T-helper 9 cell (primary cell): ENCODE measurements at regions not wholly inside any gene's neighbourhood (a gene's known extent, or its start where the extent isn't known, plus 50 kb on each side); places are given as distances from the start of the nearest gene placed in this dataset.
"Not testable (repeated sequence)": the region's sequence is repeated elsewhere in the genome, so short reads cannot be mapped to it uniquely, and the experiment has no call there.

ENCODE experiments used
- DNase-seq: peaks from one replicate; pipeline ENCODE4 v3.0.0-alpha.2; 2020

DNA sequence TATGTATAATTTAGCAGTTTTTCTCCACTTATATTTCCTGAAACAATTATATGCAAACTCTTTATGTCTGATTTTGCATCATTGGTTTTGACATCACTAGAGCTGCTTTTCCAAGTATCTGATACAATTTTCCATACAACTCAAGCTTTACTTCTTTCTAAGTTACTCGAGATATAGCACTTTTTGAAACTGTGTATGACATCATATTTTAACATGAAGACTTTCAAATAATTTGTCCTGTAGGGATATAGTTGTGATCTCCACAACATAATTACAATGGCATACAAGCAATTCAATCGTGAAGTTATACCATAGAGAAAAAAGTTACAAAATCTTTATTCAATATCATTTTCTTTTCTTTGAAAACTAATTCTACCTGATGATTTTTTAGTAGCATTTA lies 173.0 kb downstream of the LEPR start:
- no peak for DNase-seq

DNA sequence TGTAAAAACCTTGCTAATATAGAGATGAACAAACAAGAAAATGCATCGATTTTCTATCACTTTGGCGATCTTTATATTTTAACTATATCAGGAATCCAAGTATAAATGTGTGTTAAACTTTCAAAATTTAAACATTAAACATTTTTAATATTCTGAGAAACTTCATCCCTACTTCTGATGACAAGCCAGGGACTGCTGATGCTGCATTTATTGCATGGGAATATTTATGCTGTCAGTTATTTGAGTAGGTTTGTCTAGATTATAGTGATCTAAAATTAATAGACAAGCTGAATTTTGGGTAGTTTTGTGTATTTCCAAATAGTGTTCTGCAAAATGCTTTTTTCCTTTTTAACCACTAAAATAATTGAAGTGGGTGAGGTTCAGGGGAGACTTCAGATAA lies 175.3 kb downstream of the LEPR start:
- no peak for DNase-seq

DNA sequence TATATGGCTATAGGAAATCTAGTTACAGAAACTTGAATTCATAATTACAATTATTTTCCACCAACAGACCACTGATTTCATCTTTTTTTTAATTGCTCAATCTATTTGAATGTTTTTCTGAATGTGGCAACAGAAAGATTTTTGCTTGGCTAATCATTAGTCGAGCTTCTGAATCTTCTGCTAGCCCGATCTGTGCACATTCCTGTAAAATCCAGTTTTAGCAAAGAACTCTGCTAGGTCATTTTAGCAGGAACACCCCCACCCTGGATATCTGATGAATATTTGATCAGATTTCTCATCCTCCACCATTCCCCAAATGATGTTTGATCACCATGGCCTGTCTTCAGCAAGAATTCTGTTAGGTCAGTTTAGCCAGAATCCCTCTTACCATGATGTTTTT lies 176.3 kb downstream of the LEPR start:
- DNase-seq, result no peak

DNA sequence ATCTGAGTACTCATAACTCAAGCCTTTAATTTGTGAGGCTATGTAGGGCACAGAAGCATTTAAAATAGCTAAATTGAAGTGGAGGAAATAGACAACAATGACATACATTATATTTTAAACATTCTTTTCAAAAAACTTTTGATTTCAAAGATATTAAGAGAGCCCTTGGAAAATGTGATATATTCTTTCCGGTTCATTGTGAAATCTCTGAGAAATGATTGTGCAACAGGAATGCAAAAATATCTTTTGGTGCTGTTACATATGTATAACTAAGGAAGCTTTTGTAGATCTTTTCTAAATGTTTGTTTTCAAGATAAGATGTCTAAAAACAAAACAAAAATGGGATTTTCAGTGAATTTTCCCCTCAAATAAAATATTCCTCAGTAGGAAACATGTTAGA lies 185.2 kb downstream of the LEPR start:
- DNase-seq, result no peak

DNA sequence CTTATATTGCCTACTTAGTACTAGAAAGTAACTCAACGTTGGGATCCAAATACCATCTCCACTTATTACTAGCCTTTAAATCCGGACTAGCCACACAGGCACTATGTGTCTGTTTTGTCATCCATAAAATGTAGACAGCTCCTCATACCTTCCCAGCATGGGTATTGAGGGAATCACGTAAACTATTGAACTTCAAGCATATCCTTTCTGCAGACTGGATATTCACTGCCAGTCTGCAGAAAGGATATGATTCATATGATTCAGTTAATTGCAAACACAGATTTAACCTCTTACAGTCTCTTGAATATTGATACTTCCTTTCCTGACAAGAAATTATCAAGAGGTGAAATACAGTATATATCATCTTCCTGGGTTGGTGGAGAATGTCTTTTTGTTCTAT lies 186.0 kb downstream of the LEPR start:
- no peak for DNase-seq

DNA sequence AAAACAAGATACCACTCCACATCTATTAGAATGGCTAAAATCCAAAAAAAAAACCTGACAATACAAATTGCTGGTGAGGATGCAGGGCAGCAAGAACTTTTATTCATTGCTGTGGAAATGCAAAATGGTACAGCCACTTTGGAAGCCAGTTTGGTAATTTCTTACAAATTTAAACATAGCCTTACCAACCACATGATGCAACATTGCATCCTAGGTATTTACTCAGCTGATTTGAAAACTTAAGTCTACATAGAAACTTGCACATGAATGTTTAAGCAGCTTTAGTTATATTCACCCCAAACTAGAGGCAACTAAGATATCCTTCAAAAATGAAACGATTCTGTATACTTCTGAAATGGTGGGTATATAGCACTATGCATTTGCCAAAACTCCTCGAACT lies 178.8 kb upstream of the PDE4B start:
- DNase-seq, result no peak

DNA sequence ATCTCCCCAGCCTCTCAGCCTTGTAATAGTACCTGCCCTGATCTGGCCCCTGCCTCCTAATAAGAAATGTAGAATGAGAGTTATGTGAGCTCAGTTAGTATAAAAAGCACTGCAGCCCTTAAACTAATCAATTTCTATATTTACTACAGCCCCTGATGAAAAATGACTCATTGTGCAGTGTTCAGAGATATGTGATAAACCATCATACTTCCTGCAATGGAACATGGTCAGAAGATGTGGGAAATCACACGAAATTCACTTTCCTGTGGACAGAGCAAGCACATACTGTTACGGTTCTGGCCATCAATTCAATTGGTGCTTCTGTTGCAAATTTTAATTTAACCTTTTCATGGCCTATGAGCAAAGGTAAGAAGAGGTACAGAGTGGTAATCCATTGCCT lies 176.8 kb upstream of the PDE4B start:
- no peak for DNase-seq

DNA sequence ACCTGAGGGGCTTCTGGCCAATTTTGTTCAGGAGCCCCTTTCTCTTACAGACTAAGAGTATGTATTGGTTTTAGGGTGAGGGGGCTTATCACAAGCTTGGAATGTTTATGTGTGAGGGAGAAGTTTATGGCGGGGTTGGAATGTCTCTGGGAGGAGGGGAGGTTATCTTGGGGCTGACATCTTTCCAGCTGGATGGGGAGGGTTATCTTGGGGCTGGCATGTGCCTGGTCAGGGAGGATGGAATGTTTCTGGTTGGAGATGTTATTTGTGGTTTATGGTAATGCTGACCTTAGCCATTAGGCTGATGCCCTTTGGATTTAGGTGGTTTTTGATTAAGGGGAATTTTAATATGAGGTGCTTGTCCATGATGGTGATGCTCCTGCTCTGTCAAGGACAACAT lies 171.0 kb upstream of the PDE4B start:
- not testable (repeated sequence) for DNase-seq

DNA sequence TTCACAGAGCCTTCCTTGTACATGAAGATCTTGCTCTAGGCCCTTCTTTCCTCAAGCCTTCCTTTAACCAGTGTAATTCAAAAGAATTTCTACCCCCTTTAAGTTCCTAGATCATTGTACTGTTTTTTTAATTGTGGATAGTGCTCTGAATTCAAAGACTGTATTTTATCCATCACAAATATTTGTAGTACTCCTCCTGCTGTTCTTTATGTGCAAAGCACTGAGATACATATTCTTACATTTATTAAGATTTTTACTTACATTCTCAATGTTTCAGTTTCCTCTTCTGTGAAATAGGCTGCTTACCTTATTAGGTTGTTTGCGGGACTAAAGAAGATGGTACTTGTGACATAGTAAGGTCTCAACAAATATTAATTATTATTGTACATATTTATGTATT lies 168.8 kb upstream of the PDE4B start:
- DNase-seq, result no peak

DNA sequence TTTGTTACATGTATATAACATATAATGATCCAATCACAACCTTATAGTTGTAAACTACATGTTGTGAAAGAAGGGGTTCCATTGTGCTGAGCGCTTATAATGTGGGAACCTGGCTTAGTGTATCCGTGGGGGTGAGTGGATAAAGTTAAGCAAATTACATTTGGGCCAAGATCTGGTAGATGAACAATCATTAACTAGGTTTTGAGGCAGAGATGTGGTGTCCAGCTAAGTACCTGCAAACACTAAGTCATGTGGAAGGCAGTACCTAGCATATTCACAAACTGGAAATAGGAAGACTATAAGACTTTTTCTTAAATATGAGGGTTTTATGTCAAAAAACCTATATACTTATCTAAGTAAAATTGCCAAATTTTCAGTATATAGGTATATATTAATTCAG lies 167.2 kb upstream of the PDE4B start:
- no peak for DNase-seq

DNA sequence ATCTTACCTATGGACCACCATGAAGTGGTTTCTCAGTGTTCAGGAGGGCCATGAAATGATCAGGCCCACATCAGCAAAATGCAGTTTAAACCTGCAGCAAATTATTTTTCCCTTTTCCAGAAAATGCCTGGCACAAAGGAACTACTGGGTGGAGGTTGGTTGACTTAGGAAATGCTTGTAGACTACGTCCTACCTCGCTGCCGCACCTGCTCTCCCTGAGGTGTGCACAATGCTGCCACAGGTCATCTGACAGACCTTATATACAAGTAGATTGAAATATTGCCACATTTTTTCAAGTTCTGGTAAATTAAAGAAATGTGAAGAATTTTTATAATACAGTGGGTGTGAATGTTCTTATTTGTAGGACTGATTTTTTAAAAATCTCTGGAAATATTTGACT lies 166.7 kb upstream of the PDE4B start:
- DNase-seq, result no peak

DNA sequence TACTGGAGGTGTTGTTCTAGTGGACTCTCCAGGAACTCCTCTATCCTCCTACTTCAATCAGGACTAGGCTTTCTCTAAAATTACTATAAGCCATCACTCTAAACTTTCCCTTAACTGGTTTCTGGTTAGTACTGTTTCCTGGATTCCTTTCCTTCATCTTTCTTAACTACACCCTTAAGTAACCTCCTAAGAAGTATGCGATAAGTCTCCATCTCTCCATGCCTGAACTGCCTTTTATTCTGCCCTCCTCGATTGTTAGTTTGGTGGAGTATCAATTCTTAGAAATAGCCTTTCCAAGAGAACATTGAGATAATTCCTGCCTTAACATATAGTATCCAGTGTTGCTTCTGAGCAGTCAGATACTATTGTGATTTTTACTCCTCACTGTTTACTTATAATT lies 162.9 kb upstream of the PDE4B start:
- no peak for DNase-seq

DNA sequence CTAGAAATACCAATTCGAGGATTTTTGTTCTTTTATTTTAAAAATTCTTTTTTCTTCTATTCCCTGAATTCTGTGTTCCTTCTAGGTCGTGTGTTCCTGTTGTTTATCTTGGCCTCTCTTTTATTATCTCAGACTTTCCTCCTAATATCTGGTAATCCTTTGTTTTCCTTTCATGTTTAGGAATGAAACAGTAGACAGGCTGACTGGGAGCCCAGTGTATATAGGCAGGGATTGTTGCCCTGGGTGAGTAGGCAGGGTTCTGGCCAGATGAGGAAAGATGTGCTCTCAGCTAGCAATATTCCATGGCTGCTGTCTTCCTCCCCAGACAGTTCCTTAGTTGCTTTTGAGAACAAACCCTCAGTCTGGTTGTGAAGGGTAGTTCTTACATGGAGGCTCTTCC lies 161.8 kb upstream of the PDE4B start:
- no peak for DNase-seq

DNA sequence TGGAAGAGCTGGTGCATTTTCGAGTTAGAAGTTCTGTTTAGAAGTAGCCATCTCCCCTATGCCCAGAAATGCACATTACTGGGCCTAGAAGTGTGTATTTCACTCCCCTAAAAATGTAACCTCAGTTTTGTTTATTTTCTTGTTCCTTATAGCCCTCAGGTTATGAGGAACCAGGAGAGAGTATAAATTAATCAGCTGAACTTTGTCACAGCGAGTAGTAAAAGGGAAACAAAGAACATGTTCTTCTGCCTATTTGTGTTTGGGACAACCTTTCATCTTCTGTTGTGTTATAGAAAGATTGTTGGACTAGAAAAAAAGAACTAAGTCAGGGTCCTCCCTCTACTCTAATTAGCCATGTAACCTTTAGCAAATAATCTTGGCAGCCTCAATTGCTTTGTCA lies 160.5 kb upstream of the PDE4B start:
- no peak for DNase-seq

DNA sequence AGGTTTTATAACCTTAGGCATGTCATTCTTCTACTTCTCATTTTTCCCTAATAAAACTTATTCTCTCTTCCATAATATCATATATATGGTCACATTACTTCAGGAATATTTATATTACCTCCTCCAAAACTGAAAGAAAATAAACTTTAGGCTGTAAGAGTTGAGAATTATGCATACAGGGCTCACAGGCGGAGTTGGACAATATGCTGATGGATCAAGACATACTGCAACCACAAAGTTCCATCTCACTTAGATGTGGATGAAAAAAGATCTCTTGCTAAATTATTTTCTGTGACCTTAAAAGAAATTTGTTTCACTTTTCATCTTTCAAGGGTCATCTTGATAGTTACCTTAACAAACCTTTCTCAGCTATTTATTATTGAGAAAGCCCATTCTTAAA lies 152.6 kb upstream of the PDE4B start:
- no peak for DNase-seq

DNA sequence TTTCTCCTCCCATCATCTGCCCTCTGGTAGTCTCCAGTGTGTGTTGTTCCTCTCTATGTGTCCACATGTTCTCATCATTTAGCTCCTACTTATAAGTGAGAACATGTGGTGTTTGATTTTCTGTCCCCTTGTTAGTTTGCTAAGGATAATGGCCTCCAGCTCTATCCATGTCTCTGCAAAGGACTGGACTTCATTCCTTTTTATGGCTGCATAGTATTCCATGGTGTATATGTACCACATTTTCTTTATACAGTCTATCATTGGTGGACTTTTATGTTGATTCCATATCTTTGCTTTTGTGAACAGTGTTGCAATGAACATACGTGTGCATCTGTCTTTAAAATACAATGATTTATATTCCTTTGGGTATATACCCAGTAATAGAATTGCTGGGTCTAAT lies 143.5 kb upstream of the PDE4B start:
- DNase-seq, result not testable (repeated sequence)

DNA sequence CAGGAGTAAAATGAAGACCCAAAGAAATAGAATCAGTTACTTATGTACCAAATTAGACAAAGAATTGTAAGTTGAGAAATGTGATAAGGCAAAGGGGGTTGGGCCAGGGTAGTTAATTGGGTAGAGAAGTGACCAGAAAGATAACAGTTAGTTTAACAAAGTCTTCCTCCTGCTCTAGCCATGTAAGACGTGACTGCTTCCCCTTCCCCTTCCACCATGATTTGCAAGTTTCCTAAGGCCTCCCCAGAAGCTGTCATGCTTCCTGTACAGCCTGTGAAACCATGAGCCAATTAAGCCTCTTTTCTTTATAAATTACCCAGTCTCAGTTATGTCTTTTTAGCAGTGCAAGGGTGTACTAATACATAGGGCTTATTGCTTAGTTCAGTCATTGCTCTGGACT lies 142.0 kb upstream of the PDE4B start:
- DNase-seq, result no peak

DNA sequence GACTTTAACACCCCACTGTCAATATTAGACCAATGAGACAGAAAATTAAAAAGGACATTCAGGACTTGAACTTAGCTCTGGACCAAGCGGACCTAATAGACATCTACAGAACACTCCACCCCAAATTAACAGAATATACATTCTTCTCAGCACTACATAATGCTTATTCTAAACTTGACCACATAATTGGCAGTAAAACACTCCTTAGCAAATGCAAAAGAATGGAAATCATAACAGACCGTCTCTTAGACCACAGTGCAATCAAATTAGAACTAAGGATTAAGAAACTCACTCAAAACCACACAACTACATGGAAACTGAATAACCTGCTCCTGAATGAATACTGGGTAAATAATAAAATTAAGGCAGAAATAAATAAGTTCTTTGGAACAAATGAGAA lies 138.2 kb upstream of the PDE4B start:
- not testable (repeated sequence) for DNase-seq

DNA sequence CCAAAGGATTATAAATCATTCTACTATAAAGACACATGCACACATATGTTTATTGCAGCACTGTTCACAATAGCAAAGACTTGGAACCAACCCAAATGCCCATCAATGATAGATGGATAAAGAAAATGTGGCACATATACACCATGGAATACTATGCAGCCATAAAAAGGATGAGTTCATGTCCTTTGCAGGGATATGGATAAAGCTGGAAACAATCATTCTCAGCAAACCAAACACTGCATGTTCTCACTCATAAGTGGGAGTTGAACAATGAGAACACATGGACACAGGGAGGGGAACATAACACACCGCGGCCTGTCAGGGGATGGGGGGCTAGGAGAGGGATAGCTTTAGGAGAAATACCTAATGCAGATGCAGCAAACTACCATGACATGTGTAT lies 135.1 kb upstream of the PDE4B start:
- DNase-seq, result not testable (repeated sequence)

DNA sequence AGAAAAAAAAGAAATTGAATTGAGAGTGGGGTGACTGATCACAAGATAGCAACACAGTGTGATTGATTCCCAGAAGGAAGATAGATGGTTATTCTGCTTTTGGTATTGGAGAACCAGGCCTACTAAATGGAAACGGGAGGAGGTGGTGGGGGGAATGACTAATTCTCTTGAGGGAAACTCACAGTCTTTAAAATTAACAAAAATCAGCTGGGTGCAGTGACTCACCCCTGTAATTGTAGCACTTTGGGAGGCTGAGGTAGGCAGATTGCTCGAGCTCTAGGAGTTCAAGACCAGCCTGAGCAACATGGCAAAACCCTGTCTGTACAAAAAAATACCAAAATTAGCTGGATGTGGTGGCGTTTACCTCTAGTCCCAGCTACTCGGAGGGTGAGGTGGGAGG lies 134.6 kb upstream of the PDE4B start:
- no peak for DNase-seq

DNA sequence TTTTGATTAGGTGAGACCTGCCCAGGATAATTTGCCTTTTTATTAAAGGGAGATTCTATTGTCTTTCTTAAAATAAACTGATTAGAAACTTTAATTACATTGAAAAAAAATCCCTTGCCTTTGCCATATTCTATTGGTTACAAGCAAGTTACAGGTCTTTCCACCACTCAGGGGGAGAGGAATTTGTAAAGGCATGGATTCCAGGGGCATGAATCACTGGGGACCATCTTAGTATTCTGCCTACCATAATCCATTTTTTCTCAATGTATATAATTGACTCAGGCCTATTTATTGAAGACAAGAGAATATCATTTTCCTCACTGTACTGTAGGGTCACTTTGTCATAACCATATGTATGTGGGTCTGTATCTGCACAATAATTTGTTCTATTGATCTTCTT lies 124.3 kb upstream of the PDE4B start:
- no peak for DNase-seq

DNA sequence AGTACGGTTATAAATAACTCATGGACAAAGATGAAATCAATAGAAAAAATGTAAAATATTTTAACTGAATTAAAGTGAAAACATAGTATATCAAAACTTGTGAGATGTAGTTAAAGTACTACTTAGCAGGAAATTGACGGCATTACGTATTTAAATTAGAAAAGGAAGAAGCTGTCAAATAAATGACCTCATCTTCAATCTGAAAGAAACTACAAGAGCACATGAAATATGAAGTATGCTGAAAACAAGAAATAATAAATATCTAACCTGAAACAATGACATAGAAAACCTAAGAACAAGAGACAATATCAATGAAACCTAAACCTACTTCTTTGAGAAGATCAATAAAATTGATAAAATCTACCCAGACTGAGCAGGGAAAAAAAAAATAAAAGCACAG lies 122.2 kb upstream of the PDE4B start:
- no peak for DNase-seq

DNA sequence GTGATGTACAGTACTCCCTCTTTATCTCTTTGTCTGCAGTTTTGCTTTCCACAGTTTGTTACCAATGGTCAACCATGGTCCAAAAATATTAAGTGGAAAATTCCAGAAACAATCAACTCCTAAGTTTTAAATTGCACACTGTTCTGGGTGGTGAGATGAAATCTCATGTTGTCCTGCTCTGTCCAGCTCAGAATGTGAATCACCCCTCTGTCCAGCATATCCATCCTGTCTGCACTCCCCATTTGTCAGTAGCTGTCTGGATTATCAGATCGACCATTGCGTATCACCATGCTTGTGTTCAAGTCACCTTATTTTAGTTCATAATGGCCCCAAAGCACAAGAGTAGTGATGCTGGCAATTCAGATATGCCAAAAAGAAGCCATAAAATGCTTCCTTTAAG lies 118.2 kb upstream of the PDE4B start:
- DNase-seq, result no peak

DNA sequence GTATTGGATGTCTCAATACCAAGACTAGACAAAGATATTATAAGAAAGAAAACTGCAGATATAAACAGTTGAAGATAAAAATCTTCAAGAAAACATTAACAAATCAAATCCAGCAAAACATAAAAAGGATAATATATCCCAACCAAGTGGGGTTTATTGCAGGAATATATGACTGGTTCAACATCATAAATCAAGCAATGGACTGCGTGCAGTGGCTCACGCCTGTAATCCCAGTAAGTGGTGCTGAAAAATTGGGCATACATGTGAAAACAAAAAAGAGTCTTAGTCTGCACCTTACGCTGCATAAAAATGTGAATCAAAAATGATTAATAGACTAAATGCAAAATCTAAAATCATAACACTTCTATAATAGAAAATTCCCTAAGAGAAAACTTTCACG lies 112.9 kb upstream of the PDE4B start:
- DNase-seq, result no peak

DNA sequence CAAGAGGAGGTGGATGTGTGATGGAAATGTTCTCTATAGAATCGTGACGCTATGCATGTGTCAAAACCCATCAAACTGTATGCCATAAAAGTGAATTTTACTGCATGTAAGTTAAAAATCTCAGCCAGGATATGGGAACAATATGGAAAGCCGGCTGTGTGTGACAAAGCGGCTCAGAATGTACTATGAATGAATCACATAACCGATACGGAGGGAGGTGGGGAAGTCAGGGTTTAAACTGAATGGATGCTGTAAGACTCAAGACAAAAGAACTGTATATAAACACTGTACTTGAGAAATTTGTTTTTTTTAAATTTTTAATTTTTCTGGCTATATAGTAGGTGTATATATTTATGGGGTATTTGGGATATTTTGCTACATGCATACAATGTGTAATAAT lies 111.6 kb upstream of the PDE4B start:
- DNase-seq, result no peak
